IMR-90 (cell line): ENCODE measurements at regions not wholly inside any gene's neighbourhood (a gene's known extent, or its start where the extent isn't known, plus 50 kb on each side); places are given as distances from the start of the nearest gene placed in this dataset.

ENCODE experiments used
- ATAC-seq: fragments of 200-7000 bp; cut with Tn5 transposase; 2 replicates; pipeline ENCODE4 v1.9.1; 2020; ENCODE audit warnings: low read depth, mild to moderate bottlenecking, moderate library complexity
- BruUV-seq: library from RNA; stranded (reverse); fragments of 400-500 nt; replicated peaks from 2 replicates; lab custom pipeline; 2021; lab: Mats Ljungman, UMichigan
- CTCF ChIA-PET: fragments of 300-600 bp; formaldehyde crosslinking; extraction: SDS; loops from one replicate; lab custom pipeline; 2021; ENCODE audit warnings: antibody characterized with exemption; lab: Yijun Ruan, JAX
- POLR2A ChIA-PET: fragments of 300-600 bp; sonication (Branson Sonifier 250); formaldehyde crosslinking; loops from one replicate; lab custom pipeline; 2022; ENCODE audit warnings: antibody characterized with exemption; ENCODE audit not compliant: unreplicated experiment; lab: Charles Lee
- DNase-seq: peaks from one replicate; pipeline ENCODE4 v3.0.0; 2013
- H2AFZ ChIP-seq: replicated peaks from 2 replicates; pipeline ENCODE3; 2013; ENCODE audit warnings: low read length, mild to moderate bottlenecking; ENCODE audit not compliant: poor library complexity
- H2AK5ac ChIP-seq: 2 replicates; pipeline ENCODE4 v1.6.1; 2013; ENCODE audit warnings: low read depth, low read length, inconsistent platforms
- H2AK9ac ChIP-seq: replicated peaks from 2 replicates; pipeline ENCODE3; 2013; ENCODE audit warnings: mild to moderate bottlenecking, low read depth, low read length, moderate library complexity; ENCODE audit not compliant: poor library complexity
- H2BK120ac ChIP-seq: 2 replicates; pipeline ENCODE4 v1.6.1; 2013; ENCODE audit warnings: low read depth, low read length, inconsistent platforms
- H2BK15ac ChIP-seq: 3 replicates; pipeline ENCODE4 v1.6.1; 2013; ENCODE audit warnings: low read depth, low read length, inconsistent platforms
- H2BK20ac ChIP-seq: 2 replicates; pipeline ENCODE4 v1.6.1; 2013; ENCODE audit warnings: low read depth, mild to moderate bottlenecking, inconsistent platforms, low read length, moderate library complexity
- H2BK5ac ChIP-seq: 2 replicates; pipeline ENCODE4 v1.6.1; 2013; ENCODE audit warnings: mild to moderate bottlenecking, low read depth, low read length, inconsistent platforms; ENCODE audit not compliant: poor library complexity, severe bottlenecking
- H3K14ac ChIP-seq: replicated peaks from 2 replicates; pipeline ENCODE4 v1.6.1; 2013; ENCODE audit warnings: low read depth, low read length, inconsistent platforms
- H3K18ac ChIP-seq: 2 replicates; pipeline ENCODE4 v1.6.1; 2013; ENCODE audit warnings: low read depth, low read length, control low read depth
- H3K23ac ChIP-seq: 2 replicates; pipeline ENCODE4 v1.6.1; 2013; ENCODE audit warnings: low read depth, low read length, inconsistent platforms
- H3K27ac ChIP-seq: 2 replicates; pipeline ENCODE4 v1.5.1; 2013; ENCODE audit warnings: mild to moderate bottlenecking, control low read depth, low read length; ENCODE audit not compliant: insufficient read depth
- H3K27me3 ChIP-seq: 2 replicates; pipeline ENCODE4 v1.6.1; 2013; ENCODE audit warnings: low read length; ENCODE audit not compliant: control insufficient read depth, insufficient read depth
- H3K36me3 ChIP-seq: 2 replicates; pipeline ENCODE4 v1.6.1; 2013; ENCODE audit warnings: low read length, mixed read lengths; ENCODE audit not compliant: control insufficient read depth, insufficient read depth
- H3K4ac ChIP-seq: 2 replicates; pipeline ENCODE4 v1.6.1; 2013; ENCODE audit warnings: low read depth, low read length, inconsistent platforms
- H3K4me1 ChIP-seq: 2 replicates; pipeline ENCODE4 v1.6.1; 2013; ENCODE audit warnings: low read length, mixed read lengths; ENCODE audit not compliant: control insufficient read depth, insufficient read depth
- H3K4me2 ChIP-seq: 2 replicates; pipeline ENCODE4 v1.6.1; 2013; ENCODE audit warnings: low read depth, mild to moderate bottlenecking, control low read depth, low read length, moderate library complexity
- H3K4me3 ChIP-seq: 2 replicates; pipeline ENCODE4 v1.5.1; 2013; ENCODE audit warnings: low read depth, mild to moderate bottlenecking, control low read depth, low read length, moderate library complexity; ENCODE audit not compliant: insufficient read depth
- H3K56ac ChIP-seq: 2 replicates; pipeline ENCODE4 v1.6.1; 2013; ENCODE audit warnings: low read length, inconsistent platforms; ENCODE audit not compliant: insufficient read depth; ENCODE audit errors: extremely low read depth
- H3K79me1 ChIP-seq, 2 experiments: 2 replicates each; pipeline ENCODE4 v1.6.1; 2013; ENCODE audit warnings: low read length in 2 of 2, inconsistent platforms in 1 of 2, low read depth in 1 of 2
- H3K9ac ChIP-seq: 2 replicates; pipeline ENCODE4 v1.6.1; 2013; ENCODE audit warnings: low read depth, low read length, control low read depth
- H3K9me1 ChIP-seq: 2 replicates; pipeline ENCODE4 v1.6.1; 2013; ENCODE audit warnings: low read length, inconsistent platforms; ENCODE audit not compliant: insufficient read depth
- H3K9me3 ChIP-seq: 2 replicates; pipeline ENCODE4 v1.6.1; 2013; ENCODE audit warnings: low read length; ENCODE audit not compliant: control insufficient read depth, insufficient read depth
- H4K20me1 ChIP-seq: 2 replicates; pipeline ENCODE4 v1.6.1; 2013; ENCODE audit warnings: low read length, inconsistent platforms; ENCODE audit not compliant: insufficient read depth
- H4K5ac ChIP-seq: 2 replicates; pipeline ENCODE4 v1.6.1; 2013; ENCODE audit warnings: mild to moderate bottlenecking, low read depth, low read length, control low read depth
- H4K8ac ChIP-seq, 2 experiments: 2 replicates each; pipeline ENCODE4 v1.6.1; 2013; ENCODE audit warnings: low read depth in 2 of 2, low read length in 2 of 2, control low read depth in 1 of 2, inconsistent platforms in 1 of 2
- H4K91ac ChIP-seq: 2 replicates; pipeline ENCODE4 v1.6.1; 2013; ENCODE audit warnings: low read depth, low read length, inconsistent platforms; ENCODE audit not compliant: insufficient read depth
- BHLHE40 ChIP-seq: fragments of 150-350 bp; IDR thresholded peaks from 2 replicates; pipeline ENCODE4 v1.6.1; 2016; ENCODE audit warnings: mild to moderate bottlenecking, low read depth, low read length
- CEBPB ChIP-seq: IDR thresholded peaks from 2 replicates; pipeline ENCODE4 v1.6.1; 2012; ENCODE audit warnings: low read depth, low read length, improper control_type of control experiment
- CHD1 ChIP-seq: IDR thresholded peaks from 2 replicates; pipeline ENCODE4 v1.6.1; 2012; ENCODE audit warnings: low read depth, low read length, improper control_type of control experiment
- ELK1 ChIP-seq: fragments of 150-350 bp; IDR thresholded peaks from 2 replicates; pipeline ENCODE4 v1.6.1; 2016; ENCODE audit warnings: low read depth, mild to moderate bottlenecking, low read length, moderate library complexity, borderline replicate concordance
- FOS ChIP-seq: fragments of 150-350 bp; IDR thresholded peaks from 2 replicates; pipeline ENCODE4 v1.6.1; 2016; ENCODE audit warnings: low read depth, low read length
- MAFK ChIP-seq: IDR thresholded peaks from 2 replicates; pipeline ENCODE4 v1.6.1; 2012; ENCODE audit warnings: low read depth, low read length, improper control_type of control experiment
- MAZ ChIP-seq: IDR thresholded peaks from 2 replicates; pipeline ENCODE4 v1.6.1; 2012; ENCODE audit warnings: low read depth, mild to moderate bottlenecking, low read length, improper control_type of control experiment, moderate library complexity, borderline replicate concordance
- MXI1 ChIP-seq: IDR thresholded peaks from 2 replicates; pipeline ENCODE4 v1.6.1; 2012; ENCODE audit warnings: low read depth, mild to moderate bottlenecking, low read length, moderate library complexity, borderline replicate concordance
- NFE2L2 ChIP-seq: fragments of 150-350 bp; IDR thresholded peaks from 2 replicates; pipeline ENCODE4 v1.6.1; 2016; ENCODE audit warnings: low read depth, mild to moderate bottlenecking, low read length
- POLR2A ChIP-seq: IDR thresholded peaks from 2 replicates; pipeline ENCODE4 v1.6.1; 2012; ENCODE audit warnings: mild to moderate bottlenecking, low read depth, low read length
- RAD21 ChIP-seq: IDR thresholded peaks from 2 replicates; pipeline ENCODE4 v1.6.1; 2012; ENCODE audit warnings: low read length, improper control_type of control experiment
- RCOR1 ChIP-seq: IDR thresholded peaks from 2 replicates; pipeline ENCODE4 v1.6.1; 2012; ENCODE audit warnings: mild to moderate bottlenecking, low read length, improper control_type of control experiment; ENCODE audit not compliant: insufficient replicate concordance
- RFX5 ChIP-seq: IDR thresholded peaks from 2 replicates; pipeline ENCODE4 v1.8.0; 2012; ENCODE audit warnings: low read depth, mild to moderate bottlenecking, low read length, moderate library complexity
- SMC3 ChIP-seq: fragments of 150-350 bp; IDR thresholded peaks from 2 replicates; pipeline ENCODE4 v1.6.1; 2016; ENCODE audit warnings: low read depth, mild to moderate bottlenecking, antibody characterized with exemption, low read length, moderate library complexity
- WGBS, 2 experiments: methylation state at CpG; one replicate each; pipeline versions ENCODE4 v1.1.5 to v1.1.7; 2013; ENCODE audit warnings: missing lambda C conversion rate in 2 of 2; ENCODE audit not compliant: insufficient read length in 1 of 2; ENCODE audit errors: extremely low coverage in 2 of 2; 5-methylcytosine and 5-hydroxymethylcytosine counted together
- dilution Hi-C: fragments of 300-500 bp; cut with HindIII; formaldehyde crosslinking; loops from one replicate; pipeline ENCODE4 v1.14.3; 2018; ENCODE audit warnings: low sequenced_read_pairs; ENCODE audit not compliant: unreplicated experiment
- in situ Hi-C: fragments of 300-500 bp; cut with MboI; formaldehyde crosslinking; loops from 3 replicates; pipeline ENCODE4 v1.14.3; 2019; ENCODE audit warnings: low sequenced_read_pairs, inconsistent platforms, mixed read lengths
- intact Hi-C: fragments of 100-400 bp; cut with micrococcal nuclease; formaldehyde crosslinking; loops from 2 replicates; pipeline ENCODE4 v1.10.0; 2022
- TF ChIP-seq, protein P1 (sequence below): fragments of 150-350 bp; IDR thresholded peaks from 2 replicates; pipeline ENCODE4 v1.6.1; 2017; ENCODE audit warnings: mild to moderate bottlenecking, antibody characterized with exemption, low read length, low read depth
- TF ChIP-seq, protein P2 (sequence below): conservative IDR thresholded peaks from 2 replicates; pipeline ENCODE4 v1.5.1; 2012; ENCODE audit warnings: mild to moderate bottlenecking, low read depth, low read length, improper control_type of control experiment

- Histone ChIP-seq H2AK5ac (no peak overlapping the region), H4K20me1 (no peaks in the 10 kb centered on the region), H3K9me3 (no peaks in the 10 kb centered on the region), H3K18ac (no peak overlapping the region), H2AFZ (no peak overlapping the region), H2BK20ac (no peak overlapping the region), H2AK9ac (no peak overlapping the region), H2BK15ac (no peak overlapping the region), H3K9ac (no peak overlapping the region), H3K27ac (no peak overlapping the region), H3K56ac (no peak overlapping the region), H4K91ac (no peak overlapping the region), H4K5ac (no peak overlapping the region), H3K23ac (no peak overlapping the region), H3K4me3 (no peak overlapping the region), H3K4me1 (no peaks in the 10 kb centered on the region), H3K14ac (no peak overlapping the region), H3K4ac (no peak overlapping the region), H3K79me1 (no peaks in the 10 kb centered on the region), H4K8ac (no peak overlapping the region), H2BK120ac (no peak overlapping the region), H3K9me1 (no peaks in the 10 kb centered on the region), H3K4me2 (no peak overlapping the region), H3K27me3 (no peaks in the 10 kb centered on the region), H3K36me3 (no peaks in the 10 kb centered on the region), H2BK5ac (no peak overlapping the region)
- no peak for TF ChIP-seq POLR2A
- no peak for TF ChIP-seq RCOR1
- no peak for TF ChIP-seq BHLHE40
- no peak for TF ChIP-seq ELK1
- TF ChIP-seq MAFK = no peak
- no peak for TF ChIP-seq RFX5
- TF ChIP-seq NFE2L2 = no peak
- no peak for TF ChIP-seq FOS
- no peak for TF ChIP-seq CEBPB
- TF ChIP-seq, protein P1, sequence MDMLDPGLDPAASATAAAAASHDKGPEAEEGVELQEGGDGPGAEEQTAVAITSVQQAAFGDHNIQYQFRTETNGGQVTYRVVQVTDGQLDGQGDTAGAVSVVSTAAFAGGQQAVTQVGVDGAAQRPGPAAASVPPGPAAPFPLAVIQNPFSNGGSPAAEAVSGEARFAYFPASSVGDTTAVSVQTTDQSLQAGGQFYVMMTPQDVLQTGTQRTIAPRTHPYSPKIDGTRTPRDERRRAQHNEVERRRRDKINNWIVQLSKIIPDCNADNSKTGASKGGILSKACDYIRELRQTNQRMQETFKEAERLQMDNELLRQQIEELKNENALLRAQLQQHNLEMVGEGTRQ = no peak
- no peak for TF ChIP-seq RAD21
- TF ChIP-seq MAZ = no peak
- no peak for TF ChIP-seq CHD1
- TF ChIP-seq, protein P2, sequence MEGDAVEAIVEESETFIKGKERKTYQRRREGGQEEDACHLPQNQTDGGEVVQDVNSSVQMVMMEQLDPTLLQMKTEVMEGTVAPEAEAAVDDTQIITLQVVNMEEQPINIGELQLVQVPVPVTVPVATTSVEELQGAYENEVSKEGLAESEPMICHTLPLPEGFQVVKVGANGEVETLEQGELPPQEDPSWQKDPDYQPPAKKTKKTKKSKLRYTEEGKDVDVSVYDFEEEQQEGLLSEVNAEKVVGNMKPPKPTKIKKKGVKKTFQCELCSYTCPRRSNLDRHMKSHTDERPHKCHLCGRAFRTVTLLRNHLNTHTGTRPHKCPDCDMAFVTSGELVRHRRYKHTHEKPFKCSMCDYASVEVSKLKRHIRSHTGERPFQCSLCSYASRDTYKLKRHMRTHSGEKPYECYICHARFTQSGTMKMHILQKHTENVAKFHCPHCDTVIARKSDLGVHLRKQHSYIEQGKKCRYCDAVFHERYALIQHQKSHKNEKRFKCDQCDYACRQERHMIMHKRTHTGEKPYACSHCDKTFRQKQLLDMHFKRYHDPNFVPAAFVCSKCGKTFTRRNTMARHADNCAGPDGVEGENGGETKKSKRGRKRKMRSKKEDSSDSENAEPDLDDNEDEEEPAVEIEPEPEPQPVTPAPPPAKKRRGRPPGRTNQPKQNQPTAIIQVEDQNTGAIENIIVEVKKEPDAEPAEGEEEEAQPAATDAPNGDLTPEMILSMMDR = no peak
- no peak for TF ChIP-seq MXI1
- no peak for TF ChIP-seq SMC3
- ChIA-PET CTCF (no interaction called here), POLR2A (no interaction called here)
- BruUV-seq = no TSS peak
- no CpG with 5 or more reads among the region's 7 CpGs for WGBS, 2 experiments
- intact Hi-C loops = no loop called here
- dilution Hi-C loops = no loop called here
- no peak for ATAC-seq
- in situ Hi-C loops = no loop called here
- DNase-seq = no peak
Measured at GRCh38 chr5:67515020-67515689, 318.6 kb upstream of the CD180 start.
